HEK293 (cell line): ENCODE measurements at regions not wholly inside any gene's neighbourhood (a gene's known extent, or its start where the extent isn't known, plus 50 kb on each side); places are given as distances from the start of the nearest gene placed in this dataset.
"Not testable (repeated sequence)": the region's sequence is repeated elsewhere in the genome, so short reads cannot be mapped to it uniquely, and the experiment has no call there.

Source experiments
- CTCF ChIA-PET: fragments of 350-600 bp; formaldehyde crosslinking; extraction: SDS; loops from one replicate; lab custom pipeline; 2021; ENCODE audit warnings: antibody characterized with exemption; lab: Yijun Ruan, JAX
- POLR2A ChIA-PET: fragments of 300-600 bp; formaldehyde crosslinking; extraction: SDS; loops from one replicate; lab custom pipeline; 2020; ENCODE audit warnings: antibody characterized with exemption, inconsistent platforms; lab: Yijun Ruan, JAX
- H3K27ac ChIP-seq: fragments of 200-500 bp; sonication (Bioruptor generic); 2 replicates; pipeline ENCODE4 v1.5.1; 2014; ENCODE audit warnings: low read depth, low read length, control low read depth, inconsistent platforms; ENCODE audit errors: extremely low read depth
- H3K36me3 ChIP-seq, 2 experiments: fragments of 200-500 bp in 1 of 2; sonication (Bioruptor generic) in 1 of 2; 1 replicate in 1 of 2; 2 replicates in 1 of 2; pipeline ENCODE4 v1.5.1; 2014 to 2017; ENCODE audit warnings: inconsistent platforms in 2 of 2, low read length in 2 of 2; ENCODE audit not compliant: control insufficient read depth in 2 of 2, insufficient read depth in 1 of 2
- H3K4me1 ChIP-seq: fragments of 200-500 bp; sonication (Bioruptor generic); 2 replicates; pipeline ENCODE4 v1.5.1; 2014; ENCODE audit warnings: mild to moderate bottlenecking, low read length, inconsistent platforms; ENCODE audit not compliant: control insufficient read depth, insufficient read depth
- H3K4me3 ChIP-seq: 2 replicates; pipeline ENCODE4 v1.5.1; 2011; ENCODE audit warnings: low read depth, mild to moderate bottlenecking, control low read depth, low read length, moderate library complexity
- H3K9me3 ChIP-seq: fragments of 200-500 bp; sonication (Bioruptor generic); 2 replicates; pipeline ENCODE4 v1.5.1; 2014; ENCODE audit warnings: low read depth, low read length, inconsistent platforms; ENCODE audit not compliant: control insufficient read depth, insufficient read depth
- GLIS2 ChIP-seq: fragments of 450-650 bp; formaldehyde crosslinking; IDR thresholded peaks from 2 replicates; pipeline ENCODE4 v1.5.1; 2016; ENCODE audit warnings: missing biosample characterization, missing genetic modification characterization
- MZF1 ChIP-seq: fragments of 450-650 bp; formaldehyde crosslinking; IDR thresholded peaks from 2 replicates; pipeline ENCODE4 v1.5.1; 2017; ENCODE audit warnings: missing biosample characterization, missing genetic modification characterization, borderline replicate concordance
- PRDM1 ChIP-seq: fragments of 450-650 bp; formaldehyde crosslinking; IDR thresholded peaks from 2 replicates; pipeline ENCODE4; 2016; ENCODE audit warnings: missing biosample characterization, missing genetic modification characterization
- PRDM6 ChIP-seq: fragments of 450-650 bp; formaldehyde crosslinking; IDR thresholded peaks from 2 replicates; pipeline ENCODE4 v1.5.1; 2017; ENCODE audit warnings: missing biosample characterization, missing genetic modification characterization
- TCF7L2 ChIP-seq: IDR thresholded peaks from 2 replicates; pipeline ENCODE4 v1.6.1; 2011; ENCODE audit warnings: low read depth, mild to moderate bottlenecking, inconsistent platforms, low read length, moderate library complexity, borderline replicate concordance
- WT1 ChIP-seq: fragments of 450-650 bp; formaldehyde crosslinking; IDR thresholded peaks from 2 replicates; pipeline ENCODE4 v1.5.1; 2016; ENCODE audit warnings: missing biosample characterization, missing genetic modification characterization
- ZBTB11 ChIP-seq: fragments of 450-650 bp; formaldehyde crosslinking; conservative IDR thresholded peaks from 2 replicates; pipeline ENCODE4 v1.5.1; 2016; ENCODE audit warnings: low read depth, missing biosample characterization, missing genetic modification characterization
- ZFP3 ChIP-seq: fragments of 450-650 bp; formaldehyde crosslinking; IDR thresholded peaks from 2 replicates; pipeline ENCODE4 v1.5.1; 2016; ENCODE audit warnings: low read depth, missing biosample characterization, missing genetic modification characterization
- ZFP37 ChIP-seq: fragments of 450-650 bp; formaldehyde crosslinking; IDR thresholded peaks from 2 replicates; pipeline ENCODE4 v1.5.1; 2016; ENCODE audit warnings: missing biosample characterization, missing genetic modification characterization
- ZFP41 ChIP-seq: fragments of 450-650 bp; formaldehyde crosslinking; IDR thresholded peaks from 2 replicates; pipeline ENCODE4 v1.5.1; 2016; ENCODE audit warnings: missing biosample characterization, missing genetic modification characterization, borderline replicate concordance
- ZNF280D ChIP-seq: fragments of 450-650 bp; formaldehyde crosslinking; IDR thresholded peaks from 2 replicates; pipeline ENCODE4 v1.5.1; 2016; ENCODE audit warnings: missing biosample characterization, missing genetic modification characterization
- ZNF654 ChIP-seq: fragments of 450-650 bp; formaldehyde crosslinking; IDR thresholded peaks from 2 replicates; pipeline ENCODE4 v1.5.1; 2016; ENCODE audit warnings: low read depth, missing biosample characterization, missing genetic modification characterization
- ZNF843 ChIP-seq: fragments of 450-650 bp; formaldehyde crosslinking; IDR thresholded peaks from 2 replicates; pipeline ENCODE4 v1.5.1; 2016; ENCODE audit warnings: missing biosample characterization, missing genetic modification characterization

GRCh38 chr3:84683493-84683892 lies 275.3 kb upstream of the CADM2 start:
- TF ChIP-seq ZBTB11 (tag by site-specific recombination) (no peak), WT1 (tag by site-specific recombination) (no peak), TCF7L2 (no peak), MZF1 (tag by site-specific recombination) (no peak), ZNF843 (tag by site-specific recombination) (no peak)
- no peak overlapping the region for H3K27ac ChIP-seq
- H3K9me3 ChIP-seq: no peaks in the 10 kb centered on the region
- ChIA-PET CTCF (no interaction called here), POLR2A (no interaction called here)
- H3K4me3 ChIP-seq: no peak overlapping the region
- no peaks in the 10 kb centered on the region for H3K4me1 ChIP-seq
- H3K36me3 ChIP-seq: no peaks in the 10 kb centered on the region

- no peaks in the 10 kb centered on the region for H3K36me3 ChIP-seq
- CTCF ChIA-PET: no interaction called here
- TF ChIP-seq ZFP3: no peak
- no peak for TF ChIP-seq ZNF654
- no peak for TF ChIP-seq PRDM1 (tag by site-specific recombination)
- TF ChIP-seq ZFP37: no peak
- TF ChIP-seq ZNF280D: no peak
- no peak for TF ChIP-seq WT1 (tag by site-specific recombination)
- no peak for TF ChIP-seq ZFP41
- no peak for TF ChIP-seq PRDM6 (tag by site-specific recombination)
- no peaks in the 10 kb centered on the region for H3K9me3 ChIP-seq
- H3K4me3 ChIP-seq: no peak overlapping the region
- no peak overlapping the region for H3K27ac ChIP-seq
- POLR2A ChIA-PET: no interaction called here
- no peaks in the 10 kb centered on the region for H3K4me1 ChIP-seq
Measured at GRCh38 chr3:84685467-84685866, 273.3 kb upstream of the CADM2 start.

GRCh38 chr3:84692261-84692660 lies 266.5 kb upstream of the CADM2 start:
- POLR2A ChIA-PET: no interaction called here
- Histone ChIP-seq H3K27ac (no peak overlapping the region), H3K4me3 (no peak overlapping the region), H3K9me3 (no peaks in the 10 kb centered on the region), H3K36me3 (no peaks in the 10 kb centered on the region)
- TF ChIP-seq TCF7L2 (no peak), GLIS2 (tag by site-specific recombination) (no peak), ZFP41 (no peak)
- TF ChIP-seq, all 188 proteins: peak for 0
- H3K4me1 ChIP-seq: no peaks in the 10 kb centered on the region
- CTCF ChIA-PET: interaction anchor here (0.6 kb wide), 1 partner anchor 18 kb away, joined by 3 read pairs; no protein-coding TSS in a partner anchor

GRCh38 chr3:84710288-84710687 lies 248.5 kb upstream of the CADM2 start:
- H3K9me3 ChIP-seq, H3K4me3 ChIP-seq, H3K27ac ChIP-seq, POLR2A ChIA-PET, H3K4me1 ChIP-seq, H3K36me3 ChIP-seq: not testable (repeated sequence)
- CTCF ChIA-PET: interaction anchor here (0.7 kb wide), 1 partner anchor 18 kb away, joined by 3 read pairs; no protein-coding TSS in a partner anchor
